IMR-90 (cell line): ENCODE measurements at regions not wholly inside any gene's neighbourhood (a gene's known extent, or its start where the extent isn't known, plus 50 kb on each side); places are given as distances from the start of the nearest gene placed in this dataset.

ENCODE experiments used
- BHLHE40 ChIP-seq: fragments of 150-350 bp; IDR thresholded peaks from 2 replicates; pipeline ENCODE4 v1.6.1; 2016; ENCODE audit warnings: mild to moderate bottlenecking, low read depth, low read length
- CEBPB ChIP-seq: IDR thresholded peaks from 2 replicates; pipeline ENCODE4 v1.6.1; 2012; ENCODE audit warnings: low read depth, low read length, improper control_type of control experiment
- CHD1 ChIP-seq: IDR thresholded peaks from 2 replicates; pipeline ENCODE4 v1.6.1; 2012; ENCODE audit warnings: low read depth, low read length, improper control_type of control experiment
- CTCF ChIP-seq: conservative IDR thresholded peaks from 2 replicates; pipeline ENCODE4 v1.5.1; 2012; ENCODE audit warnings: mild to moderate bottlenecking, low read depth, low read length, improper control_type of control experiment
- ELK1 ChIP-seq: fragments of 150-350 bp; IDR thresholded peaks from 2 replicates; pipeline ENCODE4 v1.6.1; 2016; ENCODE audit warnings: low read depth, mild to moderate bottlenecking, low read length, moderate library complexity, borderline replicate concordance
- MAFK ChIP-seq: IDR thresholded peaks from 2 replicates; pipeline ENCODE4 v1.6.1; 2012; ENCODE audit warnings: low read depth, low read length, improper control_type of control experiment
- MXI1 ChIP-seq: IDR thresholded peaks from 2 replicates; pipeline ENCODE4 v1.6.1; 2012; ENCODE audit warnings: low read depth, mild to moderate bottlenecking, low read length, moderate library complexity, borderline replicate concordance
- POLR2A ChIP-seq: IDR thresholded peaks from 2 replicates; pipeline ENCODE4 v1.6.1; 2012; ENCODE audit warnings: mild to moderate bottlenecking, low read depth, low read length
- RAD21 ChIP-seq: IDR thresholded peaks from 2 replicates; pipeline ENCODE4 v1.6.1; 2012; ENCODE audit warnings: low read length, improper control_type of control experiment
- RCOR1 ChIP-seq: IDR thresholded peaks from 2 replicates; pipeline ENCODE4 v1.6.1; 2012; ENCODE audit warnings: mild to moderate bottlenecking, low read length, improper control_type of control experiment; ENCODE audit not compliant: insufficient replicate concordance
- RFX5 ChIP-seq: IDR thresholded peaks from 2 replicates; pipeline ENCODE4 v1.8.0; 2012; ENCODE audit warnings: low read depth, mild to moderate bottlenecking, low read length, moderate library complexity
- SMC3 ChIP-seq: fragments of 150-350 bp; IDR thresholded peaks from 2 replicates; pipeline ENCODE4 v1.6.1; 2016; ENCODE audit warnings: low read depth, mild to moderate bottlenecking, antibody characterized with exemption, low read length, moderate library complexity
- USF2 ChIP-seq: fragments of 150-350 bp; IDR thresholded peaks from 2 replicates; pipeline ENCODE4 v1.6.1; 2017; ENCODE audit warnings: mild to moderate bottlenecking, antibody characterized with exemption, low read length, low read depth

- TF ChIP-seq CTCF (no peak), POLR2A (no peak), SMC3 (no peak), RAD21 (no peak), RFX5 (no peak), USF2 (no peak), RCOR1 (no peak), MAFK (no peak), MXI1 (no peak), ELK1 (no peak), BHLHE40 (no peak), CEBPB (no peak), CHD1 (no peak)
Observed at GRCh38 chr3:103085465-103085864, 650.6 kb downstream of the ZPLD1 start.
